NCI-H187 treated with DMSO at 0.1 percent for 48 hours (cell line): ENCODE measurements at regions not wholly inside any gene's neighbourhood (a gene's known extent, or its start where the extent isn't known, plus 50 kb on each side); places are given as distances from the start of the nearest gene placed in this dataset.
"Not testable (repeated sequence)": the region's sequence is repeated elsewhere in the genome, so short reads cannot be mapped to it uniquely, and the experiment has no call there.

Experiments
- DNase-seq: peaks from one replicate; lab custom pipeline; 2025; lab: John Stamatoyannopoulos, UW

DNA sequence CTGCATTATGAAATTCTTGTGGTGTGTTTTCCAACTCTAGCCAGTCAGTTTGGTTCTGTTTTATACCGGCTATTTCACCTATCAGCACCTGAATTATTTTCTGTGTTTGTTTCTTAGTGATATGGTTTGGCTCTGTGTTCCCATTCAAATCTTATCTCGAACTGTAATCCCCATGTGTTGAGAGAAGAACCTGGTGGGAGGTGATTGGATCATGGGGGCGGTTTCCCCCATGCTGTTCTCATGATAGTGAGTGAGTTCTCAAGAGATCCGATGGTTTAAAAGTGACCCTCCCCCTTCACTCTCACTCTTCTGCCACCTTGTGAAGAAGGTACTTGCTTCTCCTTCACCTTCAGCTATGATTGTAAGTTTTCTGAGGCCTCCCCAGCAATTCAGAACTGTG is 1006.2 kb upstream of the FOXG1 start:
- DNase-seq = not testable (repeated sequence)

DNA sequence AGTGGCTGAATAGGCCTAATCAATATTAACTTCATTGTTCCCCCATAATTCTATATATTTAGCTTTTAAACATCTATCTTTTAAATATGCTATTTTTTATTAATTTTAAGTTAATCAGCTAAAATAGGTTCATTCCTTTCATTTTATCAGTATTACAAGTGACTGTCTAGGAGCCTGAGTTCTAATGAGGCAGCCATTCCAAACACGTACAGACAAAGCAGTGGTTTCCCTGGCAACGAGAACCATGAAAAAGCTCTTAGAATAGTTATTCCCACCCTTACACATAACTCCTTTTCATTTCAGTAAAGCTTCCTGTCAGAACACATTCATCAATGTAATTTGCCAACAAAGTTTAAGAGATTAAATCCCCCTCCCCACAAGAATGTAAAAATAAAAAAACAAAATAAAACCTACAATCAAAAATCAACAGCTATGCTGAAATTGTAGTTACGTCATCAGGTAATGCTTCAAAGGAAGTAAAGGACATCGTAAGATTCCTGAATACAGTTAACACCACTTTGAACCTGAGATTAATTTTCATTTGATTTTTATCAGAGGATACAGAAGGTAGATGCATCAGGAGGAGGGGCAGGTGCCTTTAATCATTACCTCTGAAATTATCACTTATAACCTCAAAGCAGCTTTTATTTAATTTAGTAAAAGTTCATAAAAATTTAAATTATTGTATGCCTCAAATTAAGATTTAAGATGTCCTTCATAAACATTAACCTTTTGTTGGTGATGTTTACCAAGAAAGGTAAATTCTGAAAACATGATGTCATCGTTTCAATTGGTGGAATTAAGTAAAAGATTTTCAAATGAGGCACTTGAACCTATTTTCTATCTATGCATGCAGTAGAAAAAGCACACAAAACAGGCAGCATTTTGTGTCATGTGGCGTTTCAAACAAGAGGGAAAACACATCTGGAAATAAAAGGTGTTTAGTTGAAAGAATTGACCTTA is 967.2 kb upstream of the FOXG1 start:
- not testable (repeated sequence) for DNase-seq

DNA sequence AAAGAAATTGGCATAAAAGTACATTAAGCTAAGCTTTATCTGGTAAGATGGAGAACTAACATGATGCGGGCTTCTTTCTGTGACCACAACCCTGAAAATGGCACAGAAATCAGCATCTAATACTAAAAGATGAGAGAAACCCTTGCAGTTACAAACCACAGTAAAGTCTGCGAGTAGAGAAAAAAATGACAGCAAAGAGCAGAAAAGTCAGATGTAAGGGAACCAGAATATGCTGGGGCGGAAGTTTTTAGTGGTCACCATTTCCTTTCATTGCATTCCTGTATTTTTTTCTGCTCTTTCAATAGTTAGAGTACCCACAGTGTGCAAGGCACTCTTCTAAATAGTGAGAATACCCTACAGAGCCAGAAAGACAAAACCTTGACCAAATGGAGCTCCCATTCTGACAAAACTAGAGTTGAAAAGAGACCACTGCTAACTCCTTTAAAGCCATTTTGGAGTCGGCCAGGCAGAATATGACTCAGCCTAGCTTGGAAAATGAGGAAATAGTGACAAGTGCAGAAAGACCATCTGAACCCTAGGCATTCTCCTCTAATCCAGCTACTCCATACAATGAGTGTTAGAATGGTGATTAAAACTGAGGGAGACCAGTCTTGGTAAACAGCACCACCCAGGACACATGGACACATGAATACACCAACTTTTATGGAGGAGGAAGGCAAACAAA is 948.7 kb upstream of the FOXG1 start:
- DNase-seq = not testable (repeated sequence)

DNA sequence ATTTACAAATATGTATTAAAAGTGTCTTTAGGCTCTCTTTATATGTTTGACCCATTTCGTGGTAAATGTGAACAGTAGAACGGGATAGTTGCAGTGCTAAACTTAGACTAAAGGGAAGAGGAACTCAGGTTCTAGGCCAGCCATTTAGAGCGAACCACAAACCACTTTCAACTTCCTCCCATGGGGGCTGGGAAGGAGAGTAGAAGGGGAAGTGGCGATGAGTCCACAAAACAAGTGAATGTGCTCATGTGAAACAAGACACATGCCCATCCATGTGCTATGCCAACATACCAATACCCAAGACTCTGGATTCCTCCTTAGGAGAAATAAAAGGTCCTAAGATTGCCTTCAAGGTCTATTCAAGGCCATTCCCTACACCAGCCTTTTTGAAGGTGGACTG is 940.4 kb upstream of the FOXG1 start:
- not testable (repeated sequence) for DNase-seq

DNA sequence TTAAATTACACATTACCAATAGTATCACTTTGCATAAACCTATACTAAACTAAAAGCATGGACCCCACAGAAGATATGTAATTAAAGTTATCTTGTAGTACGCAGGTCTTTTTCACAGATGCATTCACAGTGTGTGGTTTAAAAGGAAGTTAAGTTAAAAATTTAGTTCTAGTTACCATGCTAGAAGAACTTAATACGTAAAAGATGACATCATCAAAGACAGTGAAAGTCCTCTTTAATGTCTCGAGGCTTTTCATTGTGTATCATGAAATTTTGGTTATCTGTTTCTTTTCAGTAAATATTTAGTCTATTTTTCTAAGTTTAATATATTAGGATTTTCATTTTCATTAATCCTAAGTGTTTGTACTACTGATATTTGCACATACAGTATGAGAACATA is 934.6 kb upstream of the FOXG1 start:
- DNase-seq = not testable (repeated sequence)

DNA sequence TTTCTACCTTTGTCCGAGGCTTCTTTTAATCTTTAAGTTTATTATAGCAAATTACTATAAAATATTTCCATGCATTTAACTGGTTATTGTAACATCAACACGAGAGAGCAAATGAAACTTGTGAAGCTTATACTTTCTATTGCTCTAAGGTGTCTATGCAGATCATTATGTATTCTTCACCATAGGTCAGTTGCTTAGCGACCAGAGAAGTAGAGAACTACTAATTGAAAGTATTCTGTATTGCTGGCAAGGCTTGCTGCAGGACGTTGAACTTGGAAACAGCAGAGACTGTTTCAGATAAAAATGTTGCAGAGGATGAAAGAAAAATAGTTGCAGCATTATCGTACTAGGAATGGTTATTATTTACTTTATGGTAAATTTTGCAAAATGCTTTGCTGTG is 933.6 kb upstream of the FOXG1 start:
- not testable (repeated sequence) for DNase-seq

DNA sequence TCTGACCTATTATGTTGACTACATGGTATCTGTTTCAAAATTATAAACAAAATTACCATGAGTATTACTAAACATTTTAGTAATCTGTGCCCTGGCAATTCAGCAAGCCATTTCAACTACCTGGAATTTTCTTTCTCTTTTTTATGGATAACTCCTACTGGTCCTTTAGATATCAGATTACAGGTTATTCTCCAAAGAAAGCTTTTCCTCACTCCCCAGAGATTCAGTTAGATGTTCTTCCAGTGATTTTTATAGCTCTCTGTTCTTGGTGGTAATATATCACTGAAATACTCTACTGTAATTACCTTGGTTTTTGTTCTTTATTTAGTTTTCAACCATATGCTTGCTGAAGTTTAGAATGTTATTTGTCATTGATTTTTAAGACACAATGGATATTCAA is 930.2 kb upstream of the FOXG1 start:
- DNase-seq = peak; percentile 9

DNA sequence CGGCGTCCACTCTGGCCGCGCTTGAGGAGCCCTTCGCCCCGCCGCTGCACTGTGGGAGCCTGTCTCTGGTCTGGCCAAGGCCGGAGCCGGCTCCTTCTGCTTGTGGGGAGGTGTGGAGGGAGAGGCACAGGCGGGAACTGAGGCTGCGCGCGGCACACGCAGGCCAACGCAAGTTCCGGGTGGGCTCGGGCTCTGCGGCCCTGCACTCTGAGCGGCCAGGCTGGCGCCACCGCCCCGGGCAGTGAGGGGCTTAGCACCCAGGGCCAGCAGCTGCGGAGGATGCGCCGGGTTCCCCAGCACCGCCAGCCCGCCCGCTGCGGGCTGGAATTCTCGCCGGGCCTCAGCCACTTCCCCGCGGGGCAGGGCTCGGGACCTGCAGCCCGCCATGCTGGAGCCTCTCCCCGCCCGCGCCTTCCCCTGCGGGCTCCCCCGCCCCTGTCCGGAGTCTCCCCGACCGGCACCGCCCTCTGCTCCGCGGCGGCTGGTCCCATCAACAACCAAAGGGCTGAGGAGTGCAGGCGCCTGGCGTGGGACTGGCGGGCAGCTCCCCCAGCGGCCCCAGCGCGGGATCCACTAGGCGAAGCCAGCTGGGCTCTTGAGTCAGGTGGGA is 921.2 kb upstream of the FOXG1 start:
- DNase-seq = no peak

DNA sequence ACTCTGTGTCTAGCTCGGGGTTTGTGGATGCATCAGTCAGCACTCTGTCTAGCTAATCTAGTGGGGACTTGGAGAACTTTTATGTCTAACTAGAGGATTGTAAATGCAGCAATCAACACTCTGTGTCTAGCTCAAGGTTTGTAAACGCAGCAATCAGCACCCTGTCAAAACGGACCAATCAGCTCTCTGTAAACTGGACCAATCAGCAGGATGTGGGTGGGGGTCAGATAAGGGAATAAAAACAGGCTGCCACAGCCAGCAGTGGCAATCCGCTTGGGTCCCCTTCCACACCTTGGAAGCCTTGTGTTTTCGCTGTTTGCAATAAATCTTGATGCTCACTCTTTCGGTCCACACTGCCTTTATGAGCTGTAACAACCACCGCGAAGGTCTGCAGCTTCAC is 920.7 kb upstream of the FOXG1 start:
- DNase-seq = no peak

DNA sequence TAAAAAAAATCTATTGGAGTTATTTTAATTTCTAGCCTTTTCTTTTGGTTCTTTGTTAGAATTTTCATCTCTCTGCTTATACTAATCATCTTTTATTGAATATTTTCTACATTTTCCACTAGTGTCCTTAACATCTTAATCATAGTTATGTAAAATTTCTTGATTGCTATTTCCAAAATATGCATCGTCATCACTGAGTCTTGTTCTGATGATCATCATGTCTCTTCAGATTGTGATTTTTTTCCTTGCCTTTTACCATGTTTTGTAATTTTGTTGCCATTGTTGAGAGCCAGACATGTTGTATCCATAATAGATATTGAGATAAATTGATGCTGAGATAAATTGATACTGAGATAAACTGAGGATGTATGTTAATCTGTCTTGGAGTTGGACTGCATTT is 919.1 kb upstream of the FOXG1 start:
- not testable (repeated sequence) for DNase-seq

DNA sequence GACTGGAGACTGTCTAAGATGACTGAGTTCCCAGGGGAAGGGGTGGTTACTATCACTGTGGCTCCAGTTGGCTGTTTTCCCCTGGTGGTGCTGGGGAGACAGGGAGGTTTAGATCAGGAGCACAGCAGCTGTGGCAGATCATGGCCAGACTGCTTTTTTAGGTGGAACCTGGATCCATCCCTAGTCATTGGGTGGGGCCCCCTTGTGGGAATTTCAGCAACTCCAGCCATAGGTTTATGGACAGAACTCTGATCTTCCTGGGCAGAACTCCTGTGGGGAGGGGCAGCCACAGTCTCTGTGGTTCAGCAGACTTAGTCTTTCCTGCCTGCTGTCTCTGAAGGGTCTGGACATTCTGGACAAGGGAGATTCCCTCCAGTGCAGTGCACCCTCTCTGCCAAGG is 917.4 kb upstream of the FOXG1 start:
- DNase-seq = not testable (repeated sequence)

DNA sequence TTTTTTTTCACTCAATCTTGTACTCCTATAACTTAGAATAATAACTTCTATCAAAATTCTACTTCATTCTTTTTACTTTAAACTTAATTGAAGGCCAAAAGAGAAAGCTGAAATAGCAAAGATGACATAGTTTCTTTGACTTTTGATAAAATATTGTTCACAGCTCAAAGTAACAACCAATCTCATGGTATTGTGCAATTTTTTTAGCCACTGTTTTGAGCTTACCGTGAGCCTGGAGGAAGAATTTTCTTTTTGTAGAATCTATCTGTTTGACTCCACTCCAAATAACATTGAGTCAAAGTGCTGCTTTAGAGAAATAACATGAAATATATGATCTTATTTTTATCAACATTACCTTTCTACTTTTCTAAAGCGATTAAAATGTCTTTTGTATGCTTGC is 903.9 kb upstream of the FOXG1 start:
- DNase-seq = no peak

DNA sequence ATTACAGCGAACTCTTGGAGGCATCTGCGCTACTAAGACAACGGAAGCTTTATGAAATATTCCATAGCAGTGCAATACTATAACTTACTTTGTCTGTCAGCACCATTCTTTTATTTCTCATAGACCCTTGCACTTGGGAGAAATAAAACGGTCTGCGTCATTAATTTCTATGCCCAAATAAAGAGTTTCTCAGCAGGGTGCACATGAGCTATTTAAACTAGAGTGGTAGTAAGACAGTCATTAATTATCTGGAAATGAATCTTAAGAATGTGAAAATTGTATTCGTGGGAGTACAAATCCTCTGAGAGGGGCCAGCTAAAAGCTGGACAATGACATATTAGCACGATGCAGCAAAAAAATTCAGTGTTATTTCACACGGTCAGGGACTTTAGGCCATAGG is 903.4 kb upstream of the FOXG1 start:
- no peak for DNase-seq

DNA sequence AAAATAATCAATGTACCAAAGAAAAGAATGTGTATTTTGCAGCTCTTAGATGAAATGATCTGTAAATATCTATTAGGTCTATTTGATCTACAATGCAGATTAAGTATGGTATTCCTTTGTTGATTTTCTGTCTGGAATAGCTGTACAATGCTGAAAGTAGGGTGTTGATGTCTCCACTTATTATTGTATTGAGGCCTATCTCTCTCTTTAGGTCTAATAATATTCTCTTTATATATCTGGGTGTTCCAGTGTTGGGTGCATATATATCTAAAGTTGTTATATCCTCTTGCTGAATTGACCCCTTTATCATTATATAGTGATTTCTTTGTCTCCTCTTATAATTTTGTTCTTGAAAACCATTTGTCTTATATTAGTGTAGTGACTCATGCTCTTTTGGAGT is 885.5 kb upstream of the FOXG1 start:
- no peak for DNase-seq

DNA sequence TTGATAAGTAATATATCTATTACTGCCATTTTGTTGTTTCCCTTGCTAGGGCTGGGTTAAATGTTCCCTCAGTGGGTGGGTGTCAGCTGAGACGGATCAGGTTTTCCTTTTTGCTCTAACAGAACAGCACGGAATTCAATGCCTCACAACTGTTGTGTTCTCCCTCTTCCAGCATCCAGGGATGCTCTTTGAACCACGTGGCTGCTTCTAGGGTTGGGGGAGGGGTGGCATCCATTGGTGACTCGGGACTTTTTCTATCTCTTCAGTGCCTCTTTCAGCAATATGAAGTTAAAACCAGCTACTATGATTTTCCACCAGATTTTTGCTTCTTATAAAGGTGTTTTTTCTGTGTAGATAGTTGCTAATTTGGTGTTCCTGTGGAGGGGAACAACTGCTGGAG is 884.9 kb upstream of the FOXG1 start:
- no peak for DNase-seq

DNA sequence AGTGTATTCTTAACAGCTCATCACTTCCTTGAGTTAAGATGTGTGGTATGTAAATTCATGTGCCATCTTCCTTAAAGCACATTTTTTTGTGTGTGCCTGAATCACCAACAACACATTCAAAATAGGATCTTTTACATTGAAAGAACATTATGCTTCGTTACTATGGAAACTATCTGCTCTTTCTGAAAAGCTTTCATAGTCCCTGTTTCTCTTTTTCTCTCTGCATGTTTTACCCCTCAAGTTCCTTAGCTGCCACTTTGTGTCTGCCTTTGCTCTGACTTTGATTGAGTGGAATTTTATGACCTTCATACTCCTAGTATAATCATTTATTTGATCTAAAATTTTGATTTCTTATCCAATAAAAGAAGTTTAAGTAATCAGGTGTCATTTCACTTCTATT is 880.3 kb upstream of the FOXG1 start:
- no peak for DNase-seq

DNA sequence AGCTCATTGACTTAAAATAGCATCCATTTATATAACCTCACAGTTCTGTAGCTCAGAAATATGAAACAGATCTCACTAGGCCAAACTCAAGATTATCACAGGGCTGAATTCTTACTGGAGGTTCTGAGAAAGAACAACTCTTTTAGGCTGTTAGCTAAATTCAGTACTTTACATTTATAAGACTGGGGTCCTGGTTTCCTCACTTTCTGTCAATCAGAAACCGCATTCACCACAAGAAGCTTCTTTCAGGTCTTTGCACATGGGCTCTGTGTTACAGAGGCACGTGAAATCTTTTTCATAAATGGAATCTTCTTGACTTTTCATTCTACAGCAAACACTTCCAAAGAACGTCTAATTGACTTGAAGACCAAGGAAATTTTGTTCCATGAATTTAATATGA is 876.3 kb upstream of the FOXG1 start:
- DNase-seq = no peak

DNA sequence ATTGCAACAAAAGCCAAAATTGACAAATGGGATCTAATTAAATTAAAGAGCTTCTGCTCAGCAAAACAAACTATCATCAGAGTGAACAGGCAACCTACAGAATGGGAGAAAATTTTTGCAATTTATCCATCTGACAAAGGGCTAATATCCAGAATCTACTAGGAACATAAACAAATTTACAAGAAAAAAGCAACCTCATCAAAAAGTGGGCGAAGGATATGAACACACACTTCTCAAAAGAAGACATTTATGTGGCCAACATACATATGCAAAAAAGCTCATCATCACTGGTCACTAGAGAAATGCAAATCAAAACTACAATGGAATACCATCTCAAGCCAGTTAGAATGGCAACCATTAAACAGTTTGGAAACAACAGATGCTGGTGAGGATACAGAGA is 858.1 kb upstream of the FOXG1 start:
- DNase-seq = not testable (repeated sequence)

DNA sequence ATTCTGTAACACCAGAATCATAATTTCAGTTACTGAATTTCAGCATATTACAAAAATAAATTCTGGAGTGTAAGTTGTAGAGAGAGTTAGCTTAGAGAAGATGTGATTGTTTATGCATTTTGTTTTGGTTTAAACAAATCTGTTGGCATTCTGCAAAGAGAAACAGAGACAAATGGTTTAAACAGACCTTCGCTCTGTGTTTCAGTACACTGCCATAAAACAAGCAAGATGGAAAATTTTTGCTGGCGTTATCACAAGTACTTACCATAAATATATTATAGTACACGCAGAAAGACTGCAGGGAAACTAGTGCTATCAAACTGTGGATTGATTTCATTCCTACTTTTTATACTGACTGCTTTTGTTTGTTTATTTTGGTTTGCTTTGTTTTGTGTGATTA is 850.3 kb upstream of the FOXG1 start:
- DNase-seq = no peak

DNA sequence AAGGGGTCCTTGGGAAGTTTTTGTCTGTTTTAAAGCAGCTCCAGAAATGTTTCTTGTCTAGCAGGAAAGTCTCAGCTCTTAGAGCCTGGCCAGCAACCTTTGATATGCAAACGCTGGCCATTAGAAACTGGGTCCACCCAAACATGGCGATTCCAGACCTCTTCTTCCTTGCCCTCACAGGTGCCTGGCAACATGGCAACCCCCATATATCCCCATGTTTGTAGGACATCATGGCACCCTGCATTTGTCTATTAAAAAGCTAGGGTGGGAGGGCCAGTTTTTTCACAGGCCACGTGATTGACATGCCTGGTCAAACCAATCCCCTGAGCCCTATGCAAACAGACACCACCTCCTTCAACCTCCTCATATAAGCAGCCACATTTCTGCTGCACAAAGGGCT is 848.7 kb upstream of the FOXG1 start:
- no peak for DNase-seq

DNA sequence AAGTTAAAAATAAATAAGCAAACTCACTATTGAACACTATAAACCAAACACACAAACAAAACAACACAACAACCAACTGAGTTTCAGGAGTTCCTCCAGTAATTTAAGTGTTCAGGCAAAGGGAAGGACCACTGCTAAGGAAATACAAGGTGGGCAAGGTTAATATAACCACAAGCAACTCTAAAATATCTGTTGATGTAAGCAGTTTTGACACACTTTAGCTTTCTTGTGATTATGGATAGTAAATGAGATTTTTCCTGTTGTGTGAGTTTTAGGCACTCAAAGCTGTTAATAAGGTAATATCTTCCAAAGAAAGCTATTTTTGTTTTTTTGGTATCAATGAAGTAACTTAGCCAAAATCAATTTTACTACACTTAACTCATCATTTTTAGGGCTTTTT is 839.1 kb upstream of the FOXG1 start:
- no peak for DNase-seq

DNA sequence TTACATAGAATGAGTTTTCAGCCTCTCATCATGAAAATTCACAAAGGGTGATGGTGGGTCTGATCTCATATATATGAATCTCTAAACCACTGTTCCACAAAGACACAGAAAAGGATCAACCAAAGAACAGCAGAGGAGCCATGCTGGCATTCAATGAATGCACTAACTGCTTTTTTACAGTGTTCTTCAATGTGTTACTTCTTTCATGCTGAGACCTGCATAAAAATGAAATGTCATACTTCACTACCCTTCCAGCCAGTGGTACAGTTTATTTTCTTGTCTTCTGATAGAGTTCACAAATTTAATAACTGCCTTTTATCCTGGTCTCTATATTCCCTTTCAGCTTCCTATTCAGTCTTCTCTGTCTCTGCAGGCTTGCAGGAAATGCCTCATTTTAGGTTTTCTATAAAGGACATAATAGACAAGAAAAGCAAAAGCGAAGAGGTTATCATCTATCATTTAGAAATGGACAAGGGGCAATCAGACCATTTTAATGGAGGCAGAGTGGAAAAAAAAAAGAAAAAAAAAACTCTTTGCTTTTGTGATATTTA is 836.7 kb upstream of the FOXG1 start:
- DNase-seq = no peak

DNA sequence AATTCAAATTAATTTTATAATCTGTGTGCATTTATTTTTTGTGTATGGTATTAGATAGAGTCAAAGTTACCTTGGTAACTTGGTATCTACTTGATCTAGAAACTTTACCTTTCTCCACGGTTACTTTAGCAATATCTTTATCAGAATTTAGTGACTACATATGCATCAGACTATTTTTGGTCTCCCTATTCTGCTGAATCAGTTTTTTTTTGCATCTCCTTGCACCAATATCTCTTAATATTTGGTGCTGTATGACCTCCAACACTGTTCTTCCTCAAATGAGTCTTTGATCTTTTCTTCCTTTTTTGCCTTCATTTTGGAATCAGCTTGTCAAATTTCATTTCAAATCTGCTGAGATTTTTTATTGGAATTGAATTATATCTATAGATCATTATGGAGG is 828.2 kb upstream of the FOXG1 start:
- DNase-seq = no peak
